Retinal pigment epithelial cell (primary cell): ENCODE measurements at regions not wholly inside any gene's neighbourhood (a gene's known extent, or its start where the extent isn't known, plus 50 kb on each side); places are given as distances from the start of the nearest gene placed in this dataset.

Experiments used
- DNase-seq: peaks from one replicate; pipeline ENCODE4 v3.0.0-alpha.2; 2010; ENCODE audit warnings: low read depth
- H3K4me3 ChIP-seq: 2 replicates; pipeline ENCODE4 v1.5.1; 2011; ENCODE audit warnings: mild to moderate bottlenecking, low read length, control low read depth, moderate library complexity
- CTCF ChIP-seq: conservative IDR thresholded peaks from 2 replicates; pipeline ENCODE4 v1.5.1; 2011; ENCODE audit warnings: low read depth, low read length, control low read depth, inconsistent platforms

GRCh38 chr15:47402829-47403228 is 314.5 kb upstream of the SEMA6D start:
- no peak for TF ChIP-seq CTCF
- no peak overlapping the region for H3K4me3 ChIP-seq
- no peak for DNase-seq

GRCh38 chr15:47404877-47405276 is 312.4 kb upstream of the SEMA6D start:
- no peak for DNase-seq
- TF ChIP-seq CTCF, result peak; percentile 8
- no peak overlapping the region for H3K4me3 ChIP-seq

- H3K4me3 ChIP-seq, result no peak overlapping the region
- no peak for DNase-seq
- no peak for TF ChIP-seq CTCF
These were observed 311.7 kb upstream of the SEMA6D start for GRCh38 chr15:47405365-47406162.

- no peak overlapping the region for H3K4me3 ChIP-seq
- no peak for DNase-seq
- TF ChIP-seq CTCF, result no peak
These were observed 309.6 kb upstream of the SEMA6D start for GRCh38 chr15:47407692-47408091.

- H3K4me3 ChIP-seq, result no peak overlapping the region
- no peak for DNase-seq
- TF ChIP-seq CTCF, result no peak
These were observed 308.3 kb upstream of the SEMA6D start for GRCh38 chr15:47409038-47409437.

GRCh38 chr15:47409600-47409999 is 307.7 kb upstream of the SEMA6D start:
- no peak for DNase-seq
- H3K4me3 ChIP-seq, result no peak overlapping the region
- TF ChIP-seq CTCF, result no peak

GRCh38 chr15:47410247-47410646 is 307.1 kb upstream of the SEMA6D start:
- no peak for TF ChIP-seq CTCF
- no peak overlapping the region for H3K4me3 ChIP-seq
- no peak for DNase-seq
